ENCODE measurements at regions not wholly inside any gene's neighbourhood (a gene's known extent, or its start where the extent isn't known, plus 50 kb on each side); places are given as distances from the start of the nearest gene placed in this dataset.
A peak's percentile ranks its signal among the peaks of the same experiment; 100 is the strongest.

DNA sequence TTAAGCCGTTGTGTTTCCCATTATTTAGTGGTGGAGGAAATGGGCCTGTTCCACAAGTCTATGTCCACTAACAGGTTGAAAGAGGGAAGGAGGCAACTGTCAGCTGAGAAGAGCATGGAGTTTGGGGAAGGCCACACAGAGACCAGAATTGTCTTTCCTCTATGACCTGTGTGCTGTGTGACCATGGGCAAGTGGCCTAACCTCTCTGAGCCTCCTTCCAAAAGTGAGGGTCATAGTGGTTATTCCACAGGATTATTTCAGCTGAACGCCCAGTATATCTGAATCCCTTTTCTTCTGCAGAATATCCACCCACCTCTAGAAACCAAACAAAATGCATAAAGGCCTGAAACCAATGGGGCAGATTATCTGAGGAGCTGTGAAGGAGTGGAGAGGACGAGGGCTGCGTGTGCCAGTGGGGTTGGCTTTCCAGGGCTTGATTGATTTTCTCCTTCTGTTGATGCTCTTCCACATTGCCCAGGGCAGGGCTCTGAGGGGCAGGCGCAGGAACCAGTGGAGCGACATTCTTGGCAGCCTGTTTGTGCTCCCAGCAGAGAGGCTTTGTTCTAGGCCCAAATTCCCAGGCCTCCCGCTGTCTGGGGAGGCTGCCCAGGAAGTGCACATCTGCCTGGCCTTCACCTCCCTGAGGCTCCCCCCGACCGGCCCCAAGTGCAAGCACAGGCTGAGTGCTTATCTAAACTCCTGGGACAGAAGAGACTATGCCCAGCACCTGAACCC lies 452.7 kb downstream of the BCL11B start:
- WGBS, 2 donors, result 50 to 59% methylated on average over 9 of the region's 9 CpGs
- Histone ChIP-seq H3K36me3 (ENCODE audit: control insufficient read depth in 4 of 4, insufficient read depth in 4 of 4, low read length in 4 of 4) (no peaks in the 10 kb centered on the region), H3K9me3 (ENCODE audit: control insufficient read depth in 4 of 4, insufficient read depth in 3 of 4, low read length in 3 of 4) (peaks cover 0 to 2% (median 0%) of the 10 kb centered on the region in 4 donors), H3K4me1 (ENCODE audit: control insufficient read depth in 5 of 5, insufficient read depth in 5 of 5, low read length in 5 of 5) (peaks cover 0 to 5% (median 0%) of the 10 kb centered on the region in 5 donors), H3K27me3 (ENCODE audit: control insufficient read depth in 3 of 3, insufficient read depth in 3 of 3, low read length in 2 of 3) (no peaks in the 10 kb centered on the region), H3K27ac (ENCODE audit: low read depth in 1 of 2, low read length in 1 of 2) (no peak overlapping the region), H3K9ac (ENCODE audit: insufficient read depth in 1 of 2, low read length in 2 of 2) (no peak overlapping the region), H3K4me3 (no peak overlapping the region)
- TF ChIP-seq, protein P1, sequence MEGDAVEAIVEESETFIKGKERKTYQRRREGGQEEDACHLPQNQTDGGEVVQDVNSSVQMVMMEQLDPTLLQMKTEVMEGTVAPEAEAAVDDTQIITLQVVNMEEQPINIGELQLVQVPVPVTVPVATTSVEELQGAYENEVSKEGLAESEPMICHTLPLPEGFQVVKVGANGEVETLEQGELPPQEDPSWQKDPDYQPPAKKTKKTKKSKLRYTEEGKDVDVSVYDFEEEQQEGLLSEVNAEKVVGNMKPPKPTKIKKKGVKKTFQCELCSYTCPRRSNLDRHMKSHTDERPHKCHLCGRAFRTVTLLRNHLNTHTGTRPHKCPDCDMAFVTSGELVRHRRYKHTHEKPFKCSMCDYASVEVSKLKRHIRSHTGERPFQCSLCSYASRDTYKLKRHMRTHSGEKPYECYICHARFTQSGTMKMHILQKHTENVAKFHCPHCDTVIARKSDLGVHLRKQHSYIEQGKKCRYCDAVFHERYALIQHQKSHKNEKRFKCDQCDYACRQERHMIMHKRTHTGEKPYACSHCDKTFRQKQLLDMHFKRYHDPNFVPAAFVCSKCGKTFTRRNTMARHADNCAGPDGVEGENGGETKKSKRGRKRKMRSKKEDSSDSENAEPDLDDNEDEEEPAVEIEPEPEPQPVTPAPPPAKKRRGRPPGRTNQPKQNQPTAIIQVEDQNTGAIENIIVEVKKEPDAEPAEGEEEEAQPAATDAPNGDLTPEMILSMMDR (IDR thresholded peaks at IDR 0.05; ENCODE audit: control extremely low read depth, extremely low read depth), result no peak
- DNase-seq (peak; percentile 47 to 69 (median 61)), ATAC-seq (ENCODE audit: insufficient read depth, low FRiP score) (no peak)

DNA sequence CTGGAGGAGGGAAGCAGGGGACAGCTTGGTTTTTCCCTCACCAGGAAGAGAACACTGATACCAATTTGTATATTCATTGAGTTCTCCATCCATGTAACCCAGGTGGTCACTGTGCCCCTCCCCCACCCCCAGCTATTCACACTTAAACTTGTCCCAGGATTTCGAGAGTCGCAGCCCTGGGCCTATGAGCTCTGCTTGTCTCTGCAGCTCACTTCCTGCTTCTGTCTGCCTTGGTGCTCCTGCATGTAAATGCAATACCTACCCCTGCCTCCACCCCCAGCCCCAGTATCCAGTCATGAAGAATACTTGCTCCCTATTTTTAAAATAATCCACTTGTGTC lies 452.2 kb downstream of the BCL11B start:
- WGBS, 2 donors, result 42 to 44% methylated on average over 2 of the region's 2 CpGs
- H3K9ac ChIP-seq (ENCODE audit: insufficient read depth in 1 of 2, low read length in 2 of 2), result no peak overlapping the region
- DNase-seq (peak in 1 of 3 donors; percentile 1), ATAC-seq (ENCODE audit: insufficient read depth, low FRiP score) (no peak)
- H3K4me3 ChIP-seq, result no peak overlapping the region
- peaks cover 0 to 5% (median 0%) of the 10 kb centered on the region in 5 donors for H3K4me1 ChIP-seq (ENCODE audit: control insufficient read depth in 5 of 5, insufficient read depth in 5 of 5, low read length in 5 of 5)
- TF ChIP-seq, protein P1 (IDR thresholded peaks at IDR 0.05; ENCODE audit: control extremely low read depth, extremely low read depth), result no peak
- H3K36me3 ChIP-seq (ENCODE audit: control insufficient read depth in 4 of 4, insufficient read depth in 4 of 4, low read length in 4 of 4), result no peaks in the 10 kb centered on the region
- no peak overlapping the region for H3K27ac ChIP-seq (ENCODE audit: low read depth in 1 of 2, low read length in 1 of 2)
- H3K9me3 ChIP-seq (ENCODE audit: control insufficient read depth in 4 of 4, insufficient read depth in 3 of 4, low read length in 3 of 4), result peaks cover 0 to 2% (median 0%) of the 10 kb centered on the region in 4 donors
- no peaks in the 10 kb centered on the region for H3K27me3 ChIP-seq (ENCODE audit: control insufficient read depth in 3 of 3, insufficient read depth in 3 of 3, low read length in 2 of 3)

DNA sequence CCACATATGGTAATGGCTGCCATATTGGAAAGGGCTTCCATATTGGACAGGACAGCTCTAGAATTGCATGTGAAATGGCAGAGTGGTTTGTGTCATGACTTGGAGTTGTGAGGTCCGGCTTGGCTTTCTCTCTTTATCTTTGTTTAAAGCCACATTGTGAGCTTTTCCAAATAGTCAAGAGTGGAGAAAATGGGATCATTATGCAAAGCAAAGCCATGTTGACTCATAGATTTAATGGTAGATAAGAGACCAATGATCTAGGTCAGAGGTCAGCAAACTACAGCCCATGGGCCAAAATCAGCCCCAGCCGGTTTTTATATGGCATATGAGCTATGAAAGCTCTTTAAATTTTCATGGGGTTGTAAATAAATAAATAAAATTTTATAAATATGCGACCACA lies 449.1 kb downstream of the BCL11B start:
- TF ChIP-seq, protein P1 (IDR thresholded peaks at IDR 0.05; ENCODE audit: control extremely low read depth, extremely low read depth), result no peak
- no peak overlapping the region for H3K27ac ChIP-seq (ENCODE audit: low read depth in 1 of 2, low read length in 1 of 2)
- ATAC-seq (ENCODE audit: insufficient read depth, low FRiP score) (no peak), DNase-seq (no peak)
- H3K9me3 ChIP-seq (ENCODE audit: control insufficient read depth in 4 of 4, insufficient read depth in 3 of 4, low read length in 3 of 4), result peaks cover 0 to under 1% (median 0%) of the 10 kb centered on the region in 4 donors
- WGBS, 2 donors, result 79 to 92% methylated on average over 3 of the region's 3 CpGs
- no peaks in the 10 kb centered on the region for H3K36me3 ChIP-seq (ENCODE audit: control insufficient read depth in 4 of 4, insufficient read depth in 4 of 4, low read length in 4 of 4)
- H3K4me1 ChIP-seq (ENCODE audit: control insufficient read depth in 5 of 5, insufficient read depth in 5 of 5, low read length in 5 of 5), result peaks cover 0 to 5% (median 0%) of the 10 kb centered on the region in 5 donors
- H3K27me3 ChIP-seq (ENCODE audit: control insufficient read depth in 3 of 3, insufficient read depth in 3 of 3, low read length in 2 of 3), result peaks cover 0 to 4% (median 0%) of the 10 kb centered on the region in 3 donors
- H3K4me3 ChIP-seq, result no peak overlapping the region
- no peak overlapping the region for H3K9ac ChIP-seq (ENCODE audit: insufficient read depth in 1 of 2, low read length in 2 of 2)

Measured in lung (tissue), 11 donors.